Panc1 (cell line): ENCODE measurements at regions not wholly inside any gene's neighbourhood (a gene's known extent, or its start where the extent isn't known, plus 50 kb on each side); places are given as distances from the start of the nearest gene placed in this dataset.

Source experiments
- ATAC-seq: fragments of 200-7000 bp; cut with Tn5 transposase; 2 replicates; pipeline ENCODE4 v1.9.1; 2020; ENCODE audit warnings: mild to moderate bottlenecking, moderate library complexity
- BruUV-seq: library from RNA; stranded (reverse); fragments of 400-500 nt; replicated peaks from 2 replicates; lab custom pipeline; 2021; lab: Mats Ljungman, UMichigan
- CTCF ChIA-PET: fragments of 300-600 bp; sonication (Branson Sonifier 250); formaldehyde crosslinking; loops from one replicate; lab custom pipeline; 2022; ENCODE audit warnings: antibody characterized with exemption; lab: Charles Lee
- POLR2A ChIA-PET: fragments of 300-600 bp; sonication (Branson Sonifier 250); formaldehyde crosslinking; loops from one replicate; lab custom pipeline; 2022; ENCODE audit warnings: antibody characterized with exemption; lab: Charles Lee
- DNase-seq: peaks from one replicate; pipeline ENCODE4 v3.0.0-alpha.2; 2010; ENCODE audit warnings: low read depth, low spot score
- H3K27ac ChIP-seq: 2 replicates; pipeline ENCODE4 v1.5.1; 2011; ENCODE audit warnings: mild to moderate bottlenecking, low read length, inconsistent platforms
- H3K27me3 ChIP-seq: fragments of 200-500 bp; sonication (Bioruptor generic); 2 replicates; pipeline ENCODE4 v1.6.0; 2014; ENCODE audit warnings: low read length, inconsistent platforms; ENCODE audit not compliant: control insufficient read depth, insufficient read depth
- H3K36me3 ChIP-seq: fragments of 200-500 bp; sonication (Bioruptor generic); 2 replicates; pipeline ENCODE4 v1.5.1; 2014; ENCODE audit warnings: inconsistent platforms, mild to moderate bottlenecking, low read length, moderate library complexity; ENCODE audit not compliant: control insufficient read depth, insufficient read depth
- H3K4me1 ChIP-seq: 2 replicates; pipeline ENCODE4 v1.5.1; 2011; ENCODE audit warnings: inconsistent platforms, mild to moderate bottlenecking, low read length, moderate library complexity; ENCODE audit not compliant: control insufficient read depth, insufficient read depth
- H3K4me3 ChIP-seq, 2 experiments: 2 replicates each; pipeline ENCODE4 v1.5.1; 2011 to 2012; ENCODE audit warnings: low read depth in 2 of 2, low read length in 2 of 2, mild to moderate bottlenecking in 2 of 2, inconsistent platforms in 1 of 2, moderate library complexity in 1 of 2
- H3K9me3 ChIP-seq: fragments of 200-500 bp; sonication (Bioruptor generic); 2 replicates; pipeline ENCODE4 v1.5.1; 2014; ENCODE audit warnings: low read depth, mild to moderate bottlenecking, inconsistent platforms, low read length, moderate library complexity; ENCODE audit not compliant: control insufficient read depth, insufficient read depth
- CTCF ChIP-seq: fragments of 450-650 bp; IDR thresholded peaks from 2 replicates; pipeline ENCODE4 v1.5.1; 2017; ENCODE audit warnings: mild to moderate bottlenecking
- POLR2AphosphoS5 ChIP-seq: IDR thresholded peaks from 2 replicates; pipeline ENCODE4 v1.6.1; 2012; ENCODE audit warnings: mild to moderate bottlenecking, low read depth, low read length, moderate library complexity
- SIN3A ChIP-seq: IDR thresholded peaks from 2 replicates; pipeline ENCODE4 v1.6.1; 2012; ENCODE audit warnings: low read depth, mild to moderate bottlenecking, low read length, moderate library complexity, borderline replicate concordance; ENCODE audit not compliant: insufficient read depth
- TCF7L2 ChIP-seq: IDR thresholded peaks from 2 replicates; pipeline ENCODE4 v1.6.1; 2011; ENCODE audit warnings: mild to moderate bottlenecking, low read depth, low read length, inconsistent platforms
- in situ Hi-C: cut with HindIII; loops from 2 replicates; pipeline ENCODE4 v1.10.0; 2016; ENCODE audit warnings: low sequenced_read_pairs, low pct_unique_long_range_greater_than_20kb
- intact Hi-C: fragments of 100-400 bp; cut with micrococcal nuclease; formaldehyde crosslinking; loops from one replicate; pipeline ENCODE4 v1.10.0; 2022; ENCODE audit not compliant: unreplicated experiment
- TF ChIP-seq, protein P1 (sequence below), 2 experiments: IDR thresholded peaks; 2 replicates each; pipeline ENCODE4 v1.6.1; 2011 to 2012; ENCODE audit warnings: low read depth in 2 of 2, control low read depth in 1 of 2, low read length in 1 of 2, mild to moderate bottlenecking in 1 of 2, moderate library complexity in 1 of 2; ENCODE audit not compliant: insufficient read depth in 1 of 2

DNA sequence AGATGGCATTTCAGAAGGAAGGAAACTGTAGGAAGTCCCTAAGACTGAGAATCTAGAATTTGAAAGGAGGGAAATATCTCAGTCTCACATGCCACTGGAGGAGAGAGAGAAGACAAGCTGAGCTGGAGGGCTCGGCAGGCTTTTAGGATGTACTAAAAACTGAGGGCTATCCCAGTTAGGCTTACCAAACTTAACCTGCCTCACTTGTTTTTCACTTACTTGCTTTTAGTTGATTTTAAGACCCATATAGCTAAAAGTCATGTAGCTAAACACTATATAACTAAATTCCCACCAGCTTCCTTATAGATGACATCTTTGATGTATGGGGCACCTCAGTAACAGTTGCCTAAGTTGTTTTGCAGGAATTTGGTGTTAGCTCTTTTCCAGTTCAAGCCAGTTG, 288.0 kb downstream of the DOK5 start:
- ChIA-PET CTCF (no interaction called here), POLR2A (no interaction called here)
- BruUV-seq: no TSS peak

GRCh38 chr20:54759589-54759988, 284.2 kb downstream of the DOK5 start:
- Histone ChIP-seq H3K4me1 (no peaks in the 10 kb centered on the region), H3K36me3 (no peaks in the 10 kb centered on the region), H3K27ac (no peak overlapping the region), H3K27me3 (no peaks in the 10 kb centered on the region), H3K9me3 (no peaks in the 10 kb centered on the region), H3K4me3 (no peak overlapping the region)
- CTCF ChIA-PET: no interaction called here
- no peak for ATAC-seq
- POLR2A ChIA-PET: no interaction called here
- no TSS peak for BruUV-seq
- no peak for DNase-seq
- intact Hi-C loops (no loop called here), in situ Hi-C loops (no loop called here)
- TF ChIP-seq, protein P1, sequence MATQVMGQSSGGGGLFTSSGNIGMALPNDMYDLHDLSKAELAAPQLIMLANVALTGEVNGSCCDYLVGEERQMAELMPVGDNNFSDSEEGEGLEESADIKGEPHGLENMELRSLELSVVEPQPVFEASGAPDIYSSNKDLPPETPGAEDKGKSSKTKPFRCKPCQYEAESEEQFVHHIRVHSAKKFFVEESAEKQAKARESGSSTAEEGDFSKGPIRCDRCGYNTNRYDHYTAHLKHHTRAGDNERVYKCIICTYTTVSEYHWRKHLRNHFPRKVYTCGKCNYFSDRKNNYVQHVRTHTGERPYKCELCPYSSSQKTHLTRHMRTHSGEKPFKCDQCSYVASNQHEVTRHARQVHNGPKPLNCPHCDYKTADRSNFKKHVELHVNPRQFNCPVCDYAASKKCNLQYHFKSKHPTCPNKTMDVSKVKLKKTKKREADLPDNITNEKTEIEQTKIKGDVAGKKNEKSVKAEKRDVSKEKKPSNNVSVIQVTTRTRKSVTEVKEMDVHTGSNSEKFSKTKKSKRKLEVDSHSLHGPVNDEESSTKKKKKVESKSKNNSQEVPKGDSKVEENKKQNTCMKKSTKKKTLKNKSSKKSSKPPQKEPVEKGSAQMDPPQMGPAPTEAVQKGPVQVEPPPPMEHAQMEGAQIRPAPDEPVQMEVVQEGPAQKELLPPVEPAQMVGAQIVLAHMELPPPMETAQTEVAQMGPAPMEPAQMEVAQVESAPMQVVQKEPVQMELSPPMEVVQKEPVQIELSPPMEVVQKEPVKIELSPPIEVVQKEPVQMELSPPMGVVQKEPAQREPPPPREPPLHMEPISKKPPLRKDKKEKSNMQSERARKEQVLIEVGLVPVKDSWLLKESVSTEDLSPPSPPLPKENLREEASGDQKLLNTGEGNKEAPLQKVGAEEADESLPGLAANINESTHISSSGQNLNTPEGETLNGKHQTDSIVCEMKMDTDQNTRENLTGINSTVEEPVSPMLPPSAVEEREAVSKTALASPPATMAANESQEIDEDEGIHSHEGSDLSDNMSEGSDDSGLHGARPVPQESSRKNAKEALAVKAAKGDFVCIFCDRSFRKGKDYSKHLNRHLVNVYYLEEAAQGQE (IDR thresholded peaks at IDR 0.05; ENCODE audit: insufficient read depth in 1 of 2, low read depth in 2 of 2, low read length in 1 of 2): no peak
- TF ChIP-seq CTCF (no peak), POLR2AphosphoS5 (no peak), SIN3A (no peak), TCF7L2 (no peak)

More for the DNA sequence above, 288.0 kb downstream of the DOK5 start:
- H3K27me3 ChIP-seq: no peaks in the 10 kb centered on the region; the same call in 1 of the 2 replicates
- no peak overlapping the region for H3K27ac ChIP-seq
- in situ Hi-C loops: no loop called here
- no peaks in the 10 kb centered on the region for H3K9me3 ChIP-seq
- intact Hi-C loops: no loop called here
- no peaks in the 10 kb centered on the region for H3K4me1 ChIP-seq
- no peaks in the 10 kb centered on the region for H3K36me3 ChIP-seq
- no peak overlapping the region for H3K4me3 ChIP-seq
- ATAC-seq (no peak), DNase-seq (no peak)
- TF ChIP-seq SIN3A: no peak
- TF ChIP-seq CTCF: no peak
- TF ChIP-seq POLR2AphosphoS5: no peak
- no peak for TF ChIP-seq TCF7L2
- TF ChIP-seq, protein P1 (IDR thresholded peaks at IDR 0.05; ENCODE audit: insufficient read depth in 1 of 2, low read depth in 2 of 2, low read length in 1 of 2): no peak
